GM11168 (cell line): ENCODE measurements at regions not wholly inside any gene's neighbourhood (a gene's known extent, or its start where the extent isn't known, plus 50 kb on each side); places are given as distances from the start of the nearest gene placed in this dataset.
"Not testable (repeated sequence)": the region's sequence is repeated elsewhere in the genome, so short reads cannot be mapped to it uniquely, and the experiment has no call there.

Source experiments
- in situ Hi-C: fragments of 300-500 bp; cut with MboI; formaldehyde crosslinking; loops from one replicate; pipeline ENCODE4 v1.12.0; 2022; ENCODE audit warnings: low sequenced_read_pairs; ENCODE audit not compliant: unreplicated experiment

- in situ Hi-C loops: no loop called here
These were observed 586.2 kb upstream of the CITED2 start for GRCh38 chr6:139960671-139961070.

GRCh38 chr6:139955366-139956155 lies 581.1 kb upstream of the CITED2 start:
- in situ Hi-C loops: no loop called here

- in situ Hi-C loops: no loop called here
These were observed 580.1 kb upstream of the CITED2 start for GRCh38 chr6:139954463-139955071.

- in situ Hi-C loops: not testable (repeated sequence)
These were observed 579.3 kb upstream of the CITED2 start for GRCh38 chr6:139953780-139954179.

GRCh38 chr6:139951172-139951571 lies 576.7 kb upstream of the CITED2 start:
- in situ Hi-C loops: no loop called here

GRCh38 chr6:139944976-139945375 lies 570.5 kb upstream of the CITED2 start:
- in situ Hi-C loops: no loop called here

GRCh38 chr6:139944131-139944530 lies 569.7 kb upstream of the CITED2 start:
- in situ Hi-C loops: no loop called here

- in situ Hi-C loops: no loop called here
These were observed 568.9 kb upstream of the CITED2 start for GRCh38 chr6:139943391-139943790.

- in situ Hi-C loops: no loop called here
These were observed 567.9 kb upstream of the CITED2 start for GRCh38 chr6:139942331-139942730.

- in situ Hi-C loops: no loop called here
These were observed 567.4 kb upstream of the CITED2 start for GRCh38 chr6:139941826-139942225.

GRCh38 chr6:139940741-139941729 lies 566.6 kb upstream of the CITED2 start:
- in situ Hi-C loops: no loop called here

- in situ Hi-C loops: no loop called here
These were observed 564.9 kb upstream of the CITED2 start for GRCh38 chr6:139939189-139939979.

GRCh38 chr6:139932671-139933070 lies 558.2 kb upstream of the CITED2 start:
- in situ Hi-C loops: no loop called here

- in situ Hi-C loops: no loop called here
These were observed 557.3 kb upstream of the CITED2 start for GRCh38 chr6:139931747-139932146.

GRCh38 chr6:139927742-139928305 lies 553.4 kb upstream of the CITED2 start:
- in situ Hi-C loops: no loop called here

GRCh38 chr6:139927236-139927635 lies 552.8 kb upstream of the CITED2 start:
- in situ Hi-C loops: no loop called here

GRCh38 chr6:139926711-139927110 lies 552.3 kb upstream of the CITED2 start:
- in situ Hi-C loops: no loop called here

- in situ Hi-C loops: no loop called here
These were observed 551.6 kb upstream of the CITED2 start for GRCh38 chr6:139925894-139926641.

- in situ Hi-C loops: loop anchor here (25.0 kb wide), 1 partner anchor 562 kb away; the partner anchor contains the start of gene CITED2
These were observed 549.6 kb upstream of the CITED2 start for GRCh38 chr6:139923964-139924475.
